IPS-20b (cell line): ENCODE measurements at regions not wholly inside any gene's neighbourhood (a gene's known extent, or its start where the extent isn't known, plus 50 kb on each side); places are given as distances from the start of the nearest gene placed in this dataset.
"Not testable (repeated sequence)": the region's sequence is repeated elsewhere in the genome, so short reads cannot be mapped to it uniquely, and the experiment has no call there.

Experiments used
- H3K27ac ChIP-seq: one replicate; pipeline ENCODE4 v1.5.1; 2013; ENCODE audit warnings: low read length
- H3K27me3 ChIP-seq: 2 replicates; pipeline ENCODE4 v1.6.1; 2013; ENCODE audit warnings: mild to moderate bottlenecking, low read length, inconsistent platforms; ENCODE audit not compliant: insufficient read depth
- H3K36me3 ChIP-seq: 2 replicates; pipeline ENCODE4 v1.6.1; 2013; ENCODE audit warnings: low read depth, mild to moderate bottlenecking, inconsistent platforms, low read length, moderate library complexity; ENCODE audit not compliant: insufficient read depth
- H3K4me1 ChIP-seq: 2 replicates; pipeline ENCODE4 v1.6.1; 2013; ENCODE audit warnings: mild to moderate bottlenecking, control low read depth, inconsistent platforms, low read length, moderate library complexity; ENCODE audit not compliant: insufficient read depth
- H3K4me3 ChIP-seq: 2 replicates; pipeline ENCODE4 v1.5.1; 2013; ENCODE audit warnings: mild to moderate bottlenecking, low read length, inconsistent platforms
- H3K9ac ChIP-seq: 2 replicates; pipeline ENCODE4 v1.6.1; 2013; ENCODE audit warnings: low read depth, mild to moderate bottlenecking, inconsistent platforms, low read length, moderate library complexity
- H3K9me3 ChIP-seq: 2 replicates; pipeline ENCODE4 v1.6.1; 2013; ENCODE audit warnings: mild to moderate bottlenecking, low read depth, low read length, inconsistent platforms; ENCODE audit not compliant: insufficient read depth

DNA sequence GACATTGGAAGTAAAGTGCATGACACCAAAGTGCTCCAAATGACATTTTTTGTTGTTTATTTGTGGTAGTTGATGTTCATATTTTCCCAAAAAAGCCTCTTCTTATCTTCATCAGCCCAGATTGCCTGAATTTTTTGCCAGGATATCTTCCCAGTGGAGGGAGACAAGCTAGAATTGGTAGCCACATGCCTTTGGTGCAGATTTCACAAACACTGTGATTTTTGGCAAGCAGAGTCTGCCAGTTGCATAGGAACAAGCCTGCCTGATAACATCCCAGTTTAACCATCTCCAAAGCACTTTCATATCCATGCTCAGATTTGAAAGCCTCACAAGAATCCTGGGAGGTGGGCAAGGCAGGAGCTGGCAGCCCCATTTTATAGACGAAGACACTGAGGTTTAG is 102.3 kb upstream of the SYT13 start:
- no peak overlapping the region for H3K4me3 ChIP-seq
- no peaks in the 10 kb centered on the region for H3K36me3 ChIP-seq
- H3K27ac ChIP-seq = no peak overlapping the region
- H3K9me3 ChIP-seq = no peaks in the 10 kb centered on the region
- H3K9ac ChIP-seq = no peak overlapping the region
- no peaks in the 10 kb centered on the region; the same call in 1 of the 2 replicates for H3K4me1 ChIP-seq
- no peaks in the 10 kb centered on the region for H3K27me3 ChIP-seq

DNA sequence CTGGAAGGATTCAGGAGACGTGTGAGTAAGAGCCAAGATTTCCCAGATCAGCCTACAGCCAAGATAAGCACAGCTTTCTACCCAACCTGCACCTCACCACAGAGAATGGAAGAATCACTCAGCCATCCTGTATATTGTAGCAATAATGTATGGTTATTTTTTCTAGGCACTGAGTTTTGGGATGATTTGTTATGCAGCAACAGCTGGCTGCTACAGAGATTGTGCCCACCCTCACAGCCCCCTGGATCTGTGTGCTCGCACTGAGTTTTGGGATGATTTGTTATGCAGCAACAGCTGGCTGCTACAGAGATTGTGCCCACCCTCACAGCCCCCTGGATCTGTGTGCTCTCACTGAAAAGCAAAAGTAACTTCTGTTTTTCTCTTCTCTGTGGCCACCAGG is 101.7 kb upstream of the SYT13 start:
- not testable (repeated sequence) for H3K36me3 ChIP-seq, H3K4me3 ChIP-seq, H3K9me3 ChIP-seq, H3K4me1 ChIP-seq, H3K27me3 ChIP-seq, H3K9ac ChIP-seq, H3K27ac ChIP-seq

DNA sequence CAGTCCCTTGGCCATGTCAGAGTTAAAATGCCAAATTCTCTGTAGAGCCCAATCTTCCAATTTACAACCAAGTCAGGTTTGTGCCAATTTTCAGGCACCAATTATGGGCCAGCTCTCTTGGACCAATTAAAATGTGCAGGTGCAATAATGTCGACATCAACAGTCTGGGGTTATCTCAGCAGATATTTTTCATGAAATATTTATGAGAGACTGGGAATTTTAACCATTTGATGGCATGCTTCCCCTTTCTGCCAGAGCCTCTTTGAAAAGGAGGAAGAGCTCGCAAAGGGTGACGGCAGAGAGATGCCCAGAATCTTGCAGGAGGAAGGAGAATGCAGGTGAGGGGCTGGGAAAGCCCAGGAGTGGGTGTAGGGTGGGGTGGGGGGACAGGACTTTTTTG is 100.8 kb upstream of the SYT13 start:
- Histone ChIP-seq H3K4me3 (no peak overlapping the region), H3K4me1 (no peaks in the 10 kb centered on the region; the same call in 1 of the 2 replicates), H3K27ac (no peak overlapping the region), H3K27me3 (no peaks in the 10 kb centered on the region), H3K9ac (no peak overlapping the region), H3K9me3 (no peaks in the 10 kb centered on the region), H3K36me3 (no peaks in the 10 kb centered on the region)

DNA sequence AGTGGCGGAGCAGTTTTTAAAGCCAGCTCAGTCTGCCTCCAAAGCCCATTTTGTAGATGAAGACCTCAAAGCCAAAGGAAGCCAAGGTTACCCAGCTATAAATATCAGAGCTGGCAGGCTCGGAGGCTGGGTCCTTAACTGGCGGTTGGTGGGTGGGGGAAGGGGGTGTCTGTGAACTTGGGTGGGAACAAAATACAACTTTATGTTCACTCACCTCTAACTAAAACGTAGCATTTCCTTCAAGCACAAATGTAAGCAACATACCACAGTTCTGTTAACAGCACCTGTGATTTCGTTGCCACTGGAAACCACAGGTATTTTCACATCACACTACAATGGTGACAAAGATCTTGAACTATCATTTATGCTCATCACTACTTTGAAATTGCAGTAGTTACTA is 99.7 kb upstream of the SYT13 start:
- Histone ChIP-seq H3K27ac (no peak overlapping the region), H3K36me3 (no peaks in the 10 kb centered on the region), H3K9ac (no peak overlapping the region), H3K27me3 (no peaks in the 10 kb centered on the region), H3K4me1 (no peaks in the 10 kb centered on the region; the same call in 1 of the 2 replicates), H3K4me3 (no peak overlapping the region), H3K9me3 (no peaks in the 10 kb centered on the region)

DNA sequence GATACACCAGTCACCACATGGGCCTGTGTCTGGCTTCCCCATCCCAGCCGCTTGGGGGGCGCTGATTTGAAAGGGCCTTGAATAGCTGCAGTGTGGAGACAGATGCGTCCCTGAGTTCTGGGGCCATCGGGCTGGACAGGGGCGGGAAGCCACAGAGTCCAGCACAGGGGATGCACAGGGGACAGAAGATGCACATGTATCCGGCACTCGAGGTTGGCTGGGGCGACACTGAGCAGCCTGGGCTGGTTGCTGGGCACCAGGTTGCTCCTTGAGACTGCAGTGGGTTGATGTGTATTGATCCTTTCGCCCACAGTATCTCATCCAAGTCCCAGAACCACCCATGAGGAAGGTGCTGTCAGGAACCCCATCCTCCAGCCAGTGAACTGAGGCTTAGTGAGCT is 99.3 kb upstream of the SYT13 start:
- Histone ChIP-seq H3K27me3 (no peaks in the 10 kb centered on the region), H3K4me1 (no peaks in the 10 kb centered on the region; the same call in 1 of the 2 replicates), H3K36me3 (no peaks in the 10 kb centered on the region)

DNA sequence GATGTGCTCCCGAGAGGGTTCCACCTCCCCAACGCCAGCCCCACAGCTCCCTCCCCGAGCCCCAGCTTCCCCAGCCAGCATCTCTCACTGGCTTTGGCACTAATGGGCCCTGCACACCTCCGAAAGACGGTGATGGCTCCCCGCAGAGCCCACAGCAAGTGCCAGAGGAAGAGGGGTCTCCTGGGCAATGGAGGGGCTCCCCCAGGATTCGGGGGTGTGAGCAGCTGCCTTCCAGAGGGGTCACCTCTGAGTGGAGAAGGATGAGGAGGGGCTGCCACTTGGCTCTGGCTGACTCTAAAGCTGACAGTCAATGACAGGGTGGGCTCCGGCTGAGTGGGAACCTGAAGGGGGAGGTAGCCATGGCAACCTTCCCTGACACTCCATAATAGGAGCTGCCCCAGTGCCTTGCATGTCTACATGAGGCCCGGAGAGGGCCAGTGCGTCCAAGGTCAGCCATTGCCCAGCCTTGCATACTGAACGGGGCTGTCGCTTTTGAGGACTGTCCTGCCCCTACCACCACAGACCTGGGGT is 98.6 kb upstream of the SYT13 start:
- H3K9me3 ChIP-seq = no peaks in the 10 kb centered on the region
- H3K27me3 ChIP-seq = no peaks in the 10 kb centered on the region
- no peaks in the 10 kb centered on the region; the same call in 1 of the 2 replicates for H3K4me1 ChIP-seq
- H3K9ac ChIP-seq = no peak overlapping the region
- no peak overlapping the region for H3K27ac ChIP-seq
- H3K4me3 ChIP-seq = no peak overlapping the region
- H3K36me3 ChIP-seq = no peaks in the 10 kb centered on the region

More for the DNA sequence above, 99.3 kb upstream of the SYT13 start:
- Histone ChIP-seq H3K9me3 (no peaks in the 10 kb centered on the region), H3K27ac (no peak overlapping the region), H3K4me3 (no peak overlapping the region), H3K9ac (no peak overlapping the region)

DNA sequence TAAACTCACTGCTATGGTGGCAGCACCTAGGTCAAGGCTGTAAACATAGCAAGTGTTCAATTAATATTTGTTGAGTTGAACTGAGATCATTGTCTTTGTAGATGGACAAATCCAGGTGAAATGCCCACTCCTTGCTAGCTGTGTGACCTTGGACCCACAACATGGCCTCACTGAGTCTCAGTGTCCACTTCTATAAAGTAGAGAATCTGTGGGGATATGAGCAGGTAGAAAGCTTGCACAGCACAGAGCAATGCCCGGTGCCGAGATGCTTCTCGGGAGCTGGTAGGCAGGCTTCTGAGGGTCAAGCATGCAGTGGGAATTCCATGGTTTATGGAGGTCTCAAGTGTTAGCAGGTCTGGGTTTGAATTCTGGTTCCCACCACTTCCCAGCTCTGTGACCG is 97.9 kb upstream of the SYT13 start:
- no peaks in the 10 kb centered on the region for H3K36me3 ChIP-seq
- no peaks in the 10 kb centered on the region for H3K27me3 ChIP-seq
- no peaks in the 10 kb centered on the region; the same call in 1 of the 2 replicates for H3K4me1 ChIP-seq
- H3K4me3 ChIP-seq = no peak overlapping the region
- no peak overlapping the region for H3K9ac ChIP-seq
- H3K27ac ChIP-seq = no peak overlapping the region
- no peaks in the 10 kb centered on the region for H3K9me3 ChIP-seq

DNA sequence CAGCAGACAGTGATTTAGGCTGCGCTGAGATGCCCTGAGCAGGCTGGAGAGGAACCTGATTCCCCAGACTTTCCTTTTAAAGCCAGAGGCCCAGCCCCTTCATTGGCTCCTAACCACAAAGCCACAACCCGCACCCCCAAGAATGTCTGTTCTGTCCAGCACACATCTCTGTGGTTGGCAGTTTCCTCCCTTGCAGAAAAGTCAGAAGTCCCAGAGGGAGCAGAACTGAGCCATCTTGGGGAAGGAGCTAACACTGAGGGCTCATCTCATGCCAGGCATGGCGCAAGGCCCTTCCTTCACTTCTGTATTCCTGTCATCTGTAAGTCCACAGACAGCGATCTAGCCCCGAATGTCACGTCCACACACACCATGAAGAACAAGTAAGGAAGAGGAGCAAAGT is 97.1 kb upstream of the SYT13 start:
- Histone ChIP-seq H3K36me3 (no peaks in the 10 kb centered on the region), H3K4me1 (no peaks in the 10 kb centered on the region; the same call in 1 of the 2 replicates)

DNA sequence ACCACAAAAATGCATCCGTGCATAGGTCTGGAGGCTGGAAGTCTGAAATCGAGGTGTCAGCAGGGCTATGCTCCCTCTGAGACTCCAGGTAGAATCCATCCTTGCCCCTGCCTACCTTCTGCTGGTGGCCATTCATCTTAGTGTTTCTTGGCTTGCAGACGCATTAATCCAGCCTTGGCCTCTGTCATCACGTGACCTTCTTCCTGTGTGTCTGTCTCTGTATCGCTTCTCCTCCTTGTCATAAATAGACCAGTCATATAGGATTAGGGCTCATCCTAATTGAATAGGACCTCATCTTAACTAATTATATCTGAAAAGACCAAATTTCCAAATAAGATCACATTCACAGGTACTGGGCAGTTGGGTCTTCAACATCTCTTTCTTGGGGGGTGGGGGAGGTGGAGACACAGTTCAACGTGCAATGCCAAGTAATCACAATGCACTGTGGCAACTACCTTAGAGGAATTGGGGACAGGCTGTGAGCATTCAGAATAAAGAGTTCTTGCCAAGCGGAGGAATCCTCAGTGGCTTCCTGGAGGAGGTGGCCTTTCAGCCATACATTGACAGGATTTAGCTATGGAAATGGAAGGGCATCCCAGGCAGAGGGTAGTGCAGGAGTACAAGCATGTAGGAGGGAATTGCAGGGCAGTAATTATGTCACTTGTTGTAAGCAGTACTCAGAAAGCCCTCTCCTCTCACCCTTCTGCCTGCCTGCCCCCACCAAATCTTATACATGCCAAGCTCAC is 96.2 kb upstream of the SYT13 start:
- H3K4me3 ChIP-seq = no peak overlapping the region
- H3K9ac ChIP-seq = no peak overlapping the region
- H3K9me3 ChIP-seq = no peaks in the 10 kb centered on the region
- H3K4me1 ChIP-seq = no peaks in the 10 kb centered on the region; the same call in 1 of the 2 replicates
- no peak overlapping the region for H3K27ac ChIP-seq
- H3K27me3 ChIP-seq = no peaks in the 10 kb centered on the region
- no peaks in the 10 kb centered on the region for H3K36me3 ChIP-seq

More for the DNA sequence above, 97.1 kb upstream of the SYT13 start:
- Histone ChIP-seq H3K27me3 (no peaks in the 10 kb centered on the region), H3K9me3 (no peaks in the 10 kb centered on the region), H3K9ac (no peak overlapping the region), H3K27ac (no peak overlapping the region), H3K4me3 (no peak overlapping the region)

DNA sequence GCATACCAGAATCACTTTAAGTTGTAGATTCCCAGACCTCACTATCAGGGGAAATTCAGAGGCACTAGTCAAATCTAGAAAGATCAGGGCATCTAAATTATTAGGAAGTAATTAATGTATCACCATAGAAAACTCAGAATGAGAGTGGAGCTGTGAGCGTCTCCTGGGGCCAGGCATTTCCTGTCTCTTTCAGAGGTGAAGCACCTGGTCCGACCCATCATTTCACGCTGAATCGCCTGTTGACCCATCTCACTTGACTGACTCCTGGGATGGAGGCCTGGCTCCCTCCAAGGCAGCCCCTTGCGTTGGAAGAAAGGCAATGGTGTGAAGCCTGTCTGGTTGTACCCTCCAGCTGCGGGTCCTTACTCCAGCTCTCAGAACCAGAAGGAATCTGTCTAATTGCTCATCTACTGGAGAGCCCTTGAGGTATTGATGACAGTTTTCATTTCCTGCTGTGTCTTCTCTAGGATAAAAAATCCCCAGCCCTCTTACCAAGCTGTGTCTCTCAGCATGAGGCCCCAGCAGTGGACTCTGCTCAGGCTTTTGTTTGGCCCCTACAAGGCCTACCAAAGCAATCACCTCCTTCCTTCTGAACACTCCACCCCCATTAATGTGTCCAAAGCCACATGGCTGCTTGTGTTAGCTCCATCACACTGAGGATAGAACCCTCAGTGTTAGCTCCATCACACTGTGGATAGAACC is 93.2 kb upstream of the SYT13 start:
- Histone ChIP-seq H3K36me3 (no peaks in the 10 kb centered on the region), H3K9ac (no peak overlapping the region), H3K27me3 (no peaks in the 10 kb centered on the region), H3K4me1 (no peaks in the 10 kb centered on the region), H3K27ac (no peak overlapping the region), H3K4me3 (no peak overlapping the region), H3K9me3 (no peaks in the 10 kb centered on the region)

DNA sequence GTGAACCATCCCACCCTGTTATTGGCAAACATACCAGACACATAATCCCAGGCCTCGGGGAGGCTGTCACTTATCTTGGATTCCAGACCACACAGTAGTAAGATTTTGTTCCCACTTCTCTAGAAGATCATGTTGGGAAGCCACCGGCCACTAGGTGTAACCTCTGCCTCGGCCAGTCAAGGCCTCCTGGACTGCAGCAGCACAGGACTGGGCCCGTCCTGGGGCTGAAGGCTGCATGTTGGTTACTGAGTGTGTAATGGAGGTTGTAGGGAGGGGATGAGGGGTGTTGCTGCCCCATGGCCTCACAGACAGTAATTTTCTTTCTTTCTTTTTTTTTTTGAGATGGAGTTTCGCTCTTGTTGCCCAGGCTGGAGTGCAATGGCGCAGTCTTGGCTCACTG is 92.4 kb upstream of the SYT13 start:
- no peak overlapping the region for H3K27ac ChIP-seq
- no peaks in the 10 kb centered on the region for H3K36me3 ChIP-seq
- no peaks in the 10 kb centered on the region; the same call in 1 of the 2 replicates for H3K27me3 ChIP-seq
- no peaks in the 10 kb centered on the region for H3K9me3 ChIP-seq
- no peak overlapping the region for H3K4me3 ChIP-seq
- H3K4me1 ChIP-seq = no peaks in the 10 kb centered on the region
- no peak overlapping the region for H3K9ac ChIP-seq

DNA sequence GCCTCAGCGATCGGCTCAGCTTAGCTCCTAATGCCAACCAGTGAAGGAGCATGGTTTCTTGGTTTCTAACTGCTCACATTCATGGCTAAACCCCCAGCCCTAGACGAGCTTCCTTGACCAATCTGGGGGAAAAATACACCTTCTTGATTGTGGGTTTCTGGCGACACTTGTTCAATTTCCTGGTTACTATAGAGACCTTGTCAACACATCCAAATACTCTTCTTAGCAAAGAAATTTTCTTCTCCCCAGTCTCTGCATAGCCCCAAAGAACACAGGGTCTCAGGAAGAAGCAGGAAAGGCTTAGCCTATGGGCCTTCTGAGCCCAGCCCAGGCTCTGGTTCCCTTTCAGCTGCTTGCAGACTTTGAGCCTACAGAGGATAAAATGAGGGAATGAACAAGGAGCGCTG is 88.5 kb upstream of the SYT13 start:
- Histone ChIP-seq H3K4me3 (no peak overlapping the region), H3K9ac (no peak overlapping the region), H3K9me3 (no peaks in the 10 kb centered on the region), H3K27me3 (peaks cover 17% of the 10 kb centered on the region), H3K27ac (no peak overlapping the region), H3K4me1 (no peaks in the 10 kb centered on the region; the same call in 1 of the 2 replicates), H3K36me3 (no peaks in the 10 kb centered on the region)
